Endodermal cell (in vitro differentiated cells): ENCODE measurements at regions not wholly inside any gene's neighbourhood (a gene's known extent, or its start where the extent isn't known, plus 50 kb on each side); places are given as distances from the start of the nearest gene placed in this dataset.

Source experiments
- DNase-seq: peaks from one replicate; pipeline ENCODE4 v3.0.0-alpha.2; 2017
- H3K27ac ChIP-seq: 2 replicates; pipeline ENCODE4 v1.5.1; 2013; ENCODE audit warnings: mild to moderate bottlenecking, low read depth, low read length, moderate library complexity
- H3K27me3 ChIP-seq: 2 replicates; pipeline ENCODE4 v1.6.1; 2013; ENCODE audit warnings: mild to moderate bottlenecking, low read length, moderate library complexity; ENCODE audit not compliant: insufficient read depth, control insufficient read depth, poor library complexity, severe bottlenecking
- H3K36me3 ChIP-seq: 2 replicates; pipeline ENCODE4 v1.7.0; 2013; ENCODE audit warnings: mild to moderate bottlenecking, low read length, moderate library complexity; ENCODE audit not compliant: control insufficient read depth, insufficient read depth
- H3K4me1 ChIP-seq: one replicate; pipeline ENCODE4 v1.7.0; 2013; ENCODE audit warnings: low read length; ENCODE audit not compliant: control insufficient read depth, insufficient read depth
- H3K4me3 ChIP-seq: 2 replicates; pipeline ENCODE4 v1.5.1; 2013; ENCODE audit warnings: mild to moderate bottlenecking, low read length, moderate library complexity
- H3K9ac ChIP-seq: 2 replicates; pipeline ENCODE4 v1.6.1; 2013; ENCODE audit warnings: mild to moderate bottlenecking, low read length, moderate library complexity; ENCODE audit not compliant: poor library complexity, severe bottlenecking; ENCODE audit errors: extremely low read depth
- H3K9me3 ChIP-seq: 2 replicates; pipeline ENCODE4 v1.6.1; 2013; ENCODE audit warnings: mild to moderate bottlenecking, low read length, moderate library complexity; ENCODE audit not compliant: control insufficient read depth
- H3K27ac Mint-ChIP-seq: 2 replicates; pipeline ENCODE4 v1.8.0; 2020; ENCODE audit warnings: mixed read lengths
- H3K27me3 Mint-ChIP-seq: 2 replicates; pipeline ENCODE4 v1.8.0; 2021; ENCODE audit warnings: mild to moderate bottlenecking, mixed read lengths; ENCODE audit not compliant: insufficient read depth
- H3K36me3 Mint-ChIP-seq: 2 replicates; pipeline ENCODE4 v1.8.0; 2020; ENCODE audit warnings: low read depth, mixed read lengths
- H3K4me1 Mint-ChIP-seq: 2 replicates; pipeline ENCODE4 v1.8.0; 2020; ENCODE audit warnings: mixed read lengths
- H3K4me3 Mint-ChIP-seq: 2 replicates; pipeline ENCODE4 v1.8.0; 2020; ENCODE audit warnings: mild to moderate bottlenecking, moderate library complexity, mixed read lengths
- H3K9me3 Mint-ChIP-seq: 2 replicates; pipeline ENCODE4 v1.8.0; 2020; ENCODE audit warnings: mild to moderate bottlenecking, mixed read lengths
- CTCF ChIP-seq: fragments of 200-600 bp; sonication (generic); conservative IDR thresholded peaks from 2 replicates; pipeline ENCODE4 v1.5.0; 2021; ENCODE audit warnings: antibody characterized with exemption, mild to moderate bottlenecking
- WGBS, 2 experiments: methylation state at CpG; one replicate each; pipeline versions ENCODE4 v1.1.5 to v1.1.7; 2013; ENCODE audit warnings: missing lambda C conversion rate in 2 of 2, mixed read lengths in 1 of 2; ENCODE audit not compliant: insufficient coverage in 1 of 2, insufficient read length in 1 of 2; 5-methylcytosine and 5-hydroxymethylcytosine counted together

- H3K27ac ChIP-seq: no peak overlapping the region
- no peak for DNase-seq
- H3K36me3 ChIP-seq: no peaks in the 10 kb centered on the region
- H3K4me1 ChIP-seq: peaks cover 4% of the 10 kb centered on the region
- no peak for TF ChIP-seq CTCF
- no peaks in the 10 kb centered on the region for H3K9me3 ChIP-seq
- WGBS, 2 experiments: 92 to 96% methylated on average over 2 of the region's 3 CpGs
- H3K27me3 Mint-ChIP-seq: no peaks in the 10 kb centered on the region
- no peak overlapping the region for H3K4me3 ChIP-seq
- H3K4me1 Mint-ChIP-seq: peaks cover 23% of the 10 kb centered on the region
- no peak overlapping the region for H3K27ac Mint-ChIP-seq
- H3K27me3 ChIP-seq: no peaks in the 10 kb centered on the region
- no peaks in the 10 kb centered on the region for H3K36me3 Mint-ChIP-seq
- no peaks in the 10 kb centered on the region for H3K9me3 Mint-ChIP-seq
- no peak overlapping the region for H3K4me3 Mint-ChIP-seq
- H3K9ac ChIP-seq: no peak overlapping the region
These were observed 584.0 kb upstream of the TENM3 start for GRCh38 chr4:181659202-181659601.

- peaks cover 4% of the 10 kb centered on the region for H3K4me1 ChIP-seq
- H3K27ac Mint-ChIP-seq: no peak overlapping the region
- H3K36me3 Mint-ChIP-seq: no peaks in the 10 kb centered on the region
- no peak for TF ChIP-seq CTCF
- no peak overlapping the region for H3K4me3 ChIP-seq
- H3K4me3 Mint-ChIP-seq: no peak overlapping the region
- H3K9me3 Mint-ChIP-seq: no peaks in the 10 kb centered on the region
- H3K36me3 ChIP-seq: no peaks in the 10 kb centered on the region
- no peak overlapping the region for H3K27ac ChIP-seq
- H3K27me3 Mint-ChIP-seq: no peaks in the 10 kb centered on the region
- no peak overlapping the region for H3K9ac ChIP-seq
- WGBS, 2 experiments: 78 to 83% methylated on average over 3 to 6 of the region's 6 CpGs
- H3K9me3 ChIP-seq: no peaks in the 10 kb centered on the region
- no peaks in the 10 kb centered on the region for H3K27me3 ChIP-seq
- no peak for DNase-seq
- H3K4me1 Mint-ChIP-seq: peaks cover 23% of the 10 kb centered on the region
These were observed 583.3 kb upstream of the TENM3 start for GRCh38 chr4:181659876-181660275.

GRCh38 chr4:181661090-181661489, 582.1 kb upstream of the TENM3 start:
- H3K27me3 Mint-ChIP-seq: no peaks in the 10 kb centered on the region
- no peaks in the 10 kb centered on the region for H3K36me3 ChIP-seq
- no peak overlapping the region for H3K27ac ChIP-seq
- H3K9ac ChIP-seq: no peak overlapping the region
- DNase-seq: no peak
- no peaks in the 10 kb centered on the region for H3K27me3 ChIP-seq
- H3K4me1 Mint-ChIP-seq: peaks cover 23% of the 10 kb centered on the region
- peaks cover 4% of the 10 kb centered on the region for H3K4me1 ChIP-seq
- no peak overlapping the region for H3K4me3 Mint-ChIP-seq
- H3K36me3 Mint-ChIP-seq: no peaks in the 10 kb centered on the region
- H3K9me3 ChIP-seq: no peaks in the 10 kb centered on the region
- no peak overlapping the region for H3K4me3 ChIP-seq
- no peak for TF ChIP-seq CTCF
- H3K27ac Mint-ChIP-seq: no peak overlapping the region
- H3K9me3 Mint-ChIP-seq: no peaks in the 10 kb centered on the region
- WGBS, 2 experiments: 92 to 100% methylated on average over 1 to 4 of the region's 4 CpGs
